ENCODE measurements at regions not wholly inside any gene's neighbourhood (a gene's known extent, or its start where the extent isn't known, plus 50 kb on each side); places are given as distances from the start of the nearest gene placed in this dataset.

DNA sequence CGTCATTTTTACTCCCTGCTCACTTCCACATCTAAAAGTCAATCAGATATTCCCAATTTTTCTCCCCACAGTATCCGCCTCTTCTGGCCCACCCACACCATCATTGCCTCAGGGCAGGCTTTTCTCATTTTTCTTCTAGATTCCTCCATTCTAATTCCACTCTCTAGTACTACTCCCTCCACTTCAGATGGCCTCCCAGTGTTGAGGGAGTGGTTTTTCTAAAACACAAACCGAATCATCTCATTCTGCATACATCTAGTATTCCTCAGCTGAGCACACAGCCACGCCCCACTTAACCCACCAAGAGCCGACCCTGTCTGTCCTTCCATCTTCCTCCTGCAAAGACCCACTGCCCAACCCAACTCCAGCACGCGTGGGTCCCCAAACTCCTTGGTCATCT, 314.9 kb upstream of the NPVF start:
- no peak overlapping the region for H3K27ac Mint-ChIP-seq
- ATAC-seq (no peak), DNase-seq (no peak)
- ChIA-PET CTCF (no interaction called here), POLR2A (no interaction called here)
- H3K9me3 Mint-ChIP-seq (ENCODE audit: insufficient read depth), result no peaks in the 10 kb centered on the region
- H3K4me3 Mint-ChIP-seq, result no peak overlapping the region
- H3K36me3 Mint-ChIP-seq (ENCODE audit: low read depth), result no peaks in the 10 kb centered on the region
- no peaks in the 10 kb centered on the region for H3K4me1 Mint-ChIP-seq (ENCODE audit: low read depth)
- H3K27me3 Mint-ChIP-seq (ENCODE audit: low read depth), result peaks cover 23% of the 10 kb centered on the region

DNA sequence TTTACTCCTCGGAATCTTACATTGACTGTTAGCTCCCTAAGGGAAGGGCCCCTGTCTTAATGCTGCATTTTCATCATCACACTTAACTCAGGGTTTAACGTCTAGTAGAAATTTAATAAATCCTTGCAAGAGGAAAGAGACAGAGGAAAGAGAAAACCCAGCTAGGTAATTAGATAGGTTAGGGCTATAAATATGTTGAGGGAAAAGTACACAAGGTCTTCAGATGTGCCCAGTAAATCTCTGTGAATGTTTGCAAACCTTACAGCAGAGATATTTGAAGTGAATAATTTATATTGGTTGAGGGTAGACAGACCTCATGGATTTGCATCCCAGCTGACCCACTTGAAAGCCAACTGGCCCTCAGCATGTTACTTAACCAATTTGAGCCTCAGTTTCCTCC, 315.5 kb upstream of the NPVF start:
- no peak for DNase-seq
- Mint-ChIP-seq H3K9me3 (ENCODE audit: insufficient read depth) (no peaks in the 10 kb centered on the region), H3K4me1 (ENCODE audit: low read depth) (no peaks in the 10 kb centered on the region), H3K4me3 (no peak overlapping the region), H3K27ac (no peak overlapping the region), H3K27me3 (ENCODE audit: low read depth) (peaks cover 27% of the 10 kb centered on the region), H3K36me3 (ENCODE audit: low read depth) (no peaks in the 10 kb centered on the region)
- POLR2A ChIA-PET, result no interaction called here
- no peak for ATAC-seq
- CTCF ChIA-PET, result interaction anchor here (1.3 kb wide), 1 partner anchor 12 kb away, joined by 3 read pairs; no protein-coding TSS in a partner anchor

- Mint-ChIP-seq H3K27ac (no peak overlapping the region), H3K27me3 (ENCODE audit: low read depth) (peaks cover 28% of the 10 kb centered on the region), H3K4me1 (ENCODE audit: low read depth) (no peaks in the 10 kb centered on the region), H3K36me3 (ENCODE audit: low read depth) (no peaks in the 10 kb centered on the region), H3K4me3 (no peak overlapping the region), H3K9me3 (ENCODE audit: insufficient read depth) (no peaks in the 10 kb centered on the region)
- CTCF ChIA-PET, result interaction anchor here (1.3 kb wide), 1 partner anchor 12 kb away, joined by 3 read pairs; no protein-coding TSS in a partner anchor
- DNase-seq (no peak), ATAC-seq (no peak)
- POLR2A ChIA-PET, result no interaction called here
Observed at GRCh38 chr7:25544254-25544653, 316.0 kb upstream of the NPVF start.

DNA sequence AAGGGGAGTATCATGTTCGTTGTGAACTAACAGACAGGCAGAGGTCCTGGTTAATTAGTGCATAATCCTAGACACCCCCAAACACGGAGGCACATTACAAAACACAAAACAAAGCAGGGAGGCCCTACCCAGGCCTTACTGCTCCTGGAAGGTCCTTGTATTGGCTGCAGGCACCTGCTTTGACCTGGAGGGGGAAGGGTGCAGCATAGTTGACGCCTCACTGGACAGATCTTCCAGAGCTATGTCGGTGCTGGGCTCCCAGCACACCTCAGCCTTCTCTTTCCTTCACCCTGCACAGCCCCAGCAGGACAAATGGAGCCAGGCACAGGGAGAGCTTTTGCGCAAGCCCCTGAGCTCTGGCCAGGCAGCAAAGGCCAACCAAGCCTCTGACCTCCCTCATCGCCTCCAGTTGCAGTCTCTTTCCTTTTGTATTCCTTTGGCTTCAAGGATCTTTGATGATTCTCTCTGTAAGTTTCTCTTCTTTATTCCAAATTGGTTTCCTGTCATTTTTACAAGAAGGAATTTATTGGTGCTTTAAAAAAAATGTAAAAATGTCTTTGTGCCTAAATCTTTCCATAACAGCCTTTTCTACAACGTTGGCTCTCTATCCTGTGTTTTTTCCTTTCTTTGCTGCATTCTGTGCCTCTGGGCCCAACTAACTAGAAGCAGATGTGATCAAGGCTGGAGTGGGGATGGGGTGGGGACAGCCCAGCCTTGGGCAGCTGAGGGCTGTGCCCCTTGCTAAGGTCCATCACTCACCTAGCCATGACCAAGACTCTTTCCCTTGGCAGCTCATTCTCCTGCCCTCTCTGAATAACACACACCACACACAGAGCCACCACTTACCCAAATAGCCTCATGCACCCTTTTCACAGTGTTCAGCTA, 317.1 kb upstream of the NPVF start:
- H3K27me3 Mint-ChIP-seq (ENCODE audit: low read depth), result peaks cover 30% of the 10 kb centered on the region
- no peaks in the 10 kb centered on the region for H3K4me1 Mint-ChIP-seq (ENCODE audit: low read depth)
- ChIA-PET CTCF (interaction anchor here (1.3 kb wide), 1 partner anchor 13 kb away, joined by 3 read pairs; no protein-coding TSS in a partner anchor), POLR2A (no interaction called here)
- no peak overlapping the region for H3K4me3 Mint-ChIP-seq
- H3K27ac Mint-ChIP-seq, result no peak overlapping the region
- H3K36me3 Mint-ChIP-seq (ENCODE audit: low read depth), result no peaks in the 10 kb centered on the region
- H3K9me3 Mint-ChIP-seq (ENCODE audit: insufficient read depth), result no peaks in the 10 kb centered on the region
- DNase-seq, result no peak
- ATAC-seq, result no peak

DNA sequence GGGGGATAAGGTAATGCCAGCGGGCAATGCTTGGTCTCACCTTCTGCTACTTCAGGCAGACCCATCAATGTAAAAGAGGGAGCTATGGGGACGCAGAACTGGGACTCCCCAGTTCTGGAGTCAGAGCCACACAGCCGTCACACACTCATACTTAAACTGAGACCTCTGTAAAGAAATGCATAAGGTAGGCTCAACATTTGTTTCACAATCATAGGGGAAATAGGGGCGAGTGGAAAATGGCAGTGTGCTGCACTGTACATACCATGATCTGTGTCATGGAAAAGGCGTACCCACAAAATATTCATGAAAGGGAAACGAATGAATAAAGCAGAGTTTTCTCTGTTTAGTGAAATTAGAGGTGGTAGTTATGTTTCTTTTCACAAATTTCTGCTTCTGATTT, 318.0 kb upstream of the NPVF start:
- H3K4me1 Mint-ChIP-seq (ENCODE audit: low read depth), result no peaks in the 10 kb centered on the region
- DNase-seq (no peak), ATAC-seq (no peak)
- H3K36me3 Mint-ChIP-seq (ENCODE audit: low read depth), result no peaks in the 10 kb centered on the region
- H3K9me3 Mint-ChIP-seq (ENCODE audit: insufficient read depth), result no peaks in the 10 kb centered on the region
- CTCF ChIA-PET, result no interaction called here
- POLR2A ChIA-PET, result no interaction called here
- no peak overlapping the region for H3K27ac Mint-ChIP-seq
- no peak overlapping the region for H3K4me3 Mint-ChIP-seq
- H3K27me3 Mint-ChIP-seq (ENCODE audit: low read depth), result peaks cover 33% of the 10 kb centered on the region

GRCh38 chr7:25549271-25549921, 321.1 kb upstream of the NPVF start:
- peaks cover 21% of the 10 kb centered on the region for H3K27me3 Mint-ChIP-seq (ENCODE audit: low read depth)
- H3K27ac Mint-ChIP-seq, result no peak overlapping the region
- no peaks in the 10 kb centered on the region for H3K9me3 Mint-ChIP-seq (ENCODE audit: insufficient read depth)
- no peaks in the 10 kb centered on the region for H3K36me3 Mint-ChIP-seq (ENCODE audit: low read depth)
- ChIA-PET CTCF (no interaction called here), POLR2A (no interaction called here)
- no peak overlapping the region for H3K4me3 Mint-ChIP-seq
- ATAC-seq (no peak), DNase-seq (no peak)
- H3K4me1 Mint-ChIP-seq (ENCODE audit: low read depth), result no peaks in the 10 kb centered on the region

DNA sequence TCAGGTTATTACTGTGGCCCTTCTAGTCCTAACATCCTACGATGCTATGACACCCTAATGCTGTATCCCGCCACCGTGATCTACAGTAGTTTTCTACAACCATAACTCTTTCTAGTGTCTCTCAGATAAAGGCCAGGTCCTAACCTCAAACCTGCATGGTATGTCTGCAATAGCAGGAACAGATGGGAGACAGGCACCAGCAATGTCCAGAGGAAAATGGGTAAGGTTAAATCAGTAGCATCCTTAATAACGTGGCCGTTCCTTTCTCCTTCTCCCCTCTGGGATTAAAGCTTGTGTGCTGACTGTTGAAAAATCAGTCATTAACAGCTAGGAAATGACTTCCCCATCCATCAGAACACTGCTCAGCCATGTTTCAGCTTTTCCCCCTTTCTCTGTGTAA, 321.9 kb upstream of the NPVF start:
- Mint-ChIP-seq H3K27me3 (ENCODE audit: low read depth) (peaks cover 21% of the 10 kb centered on the region), H3K27ac (no peak overlapping the region), H3K4me3 (no peak overlapping the region), H3K36me3 (ENCODE audit: low read depth) (no peaks in the 10 kb centered on the region), H3K9me3 (ENCODE audit: insufficient read depth) (no peaks in the 10 kb centered on the region), H3K4me1 (ENCODE audit: low read depth) (no peaks in the 10 kb centered on the region)
- ChIA-PET CTCF (interaction anchor here (1.1 kb wide), 1 partner anchor 15 kb away, joined by 3 read pairs; no protein-coding TSS in a partner anchor), POLR2A (no interaction called here)
- ATAC-seq (no peak), DNase-seq (no peak)

DNA sequence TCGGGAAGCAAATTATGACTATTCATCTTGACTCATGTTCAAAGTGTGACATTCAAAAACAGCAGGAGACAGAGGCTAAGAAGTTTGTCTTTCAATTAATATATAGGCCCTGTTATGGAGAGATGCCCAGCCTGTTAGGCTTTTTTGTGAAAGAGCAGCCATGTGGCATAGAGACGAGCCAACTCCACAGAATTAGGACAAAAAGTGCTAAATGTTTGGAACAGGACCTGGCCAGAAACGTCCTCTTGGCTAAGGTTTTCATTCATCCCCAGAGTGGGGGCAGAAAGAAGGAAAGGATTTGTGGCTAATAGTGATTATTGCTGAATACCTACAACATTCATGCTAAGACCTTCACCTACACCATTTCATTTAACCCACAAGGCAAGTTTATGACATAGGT, 324.7 kb upstream of the NPVF start:
- ChIA-PET CTCF (no interaction called here), POLR2A (no interaction called here)
- ATAC-seq (no peak), DNase-seq (no peak)
- H3K27ac Mint-ChIP-seq, result no peak overlapping the region
- no peaks in the 10 kb centered on the region for H3K36me3 Mint-ChIP-seq (ENCODE audit: low read depth)
- H3K27me3 Mint-ChIP-seq (ENCODE audit: low read depth), result peaks cover 15% of the 10 kb centered on the region
- no peaks in the 10 kb centered on the region for H3K9me3 Mint-ChIP-seq (ENCODE audit: insufficient read depth)
- no peaks in the 10 kb centered on the region for H3K4me1 Mint-ChIP-seq (ENCODE audit: low read depth)
- no peak overlapping the region for H3K4me3 Mint-ChIP-seq

- no peak for ATAC-seq
- H3K4me1 Mint-ChIP-seq (ENCODE audit: low read depth), result no peaks in the 10 kb centered on the region
Observed at GRCh38 chr7:25553580-25554291, 325.4 kb upstream of the NPVF start.

DNA sequence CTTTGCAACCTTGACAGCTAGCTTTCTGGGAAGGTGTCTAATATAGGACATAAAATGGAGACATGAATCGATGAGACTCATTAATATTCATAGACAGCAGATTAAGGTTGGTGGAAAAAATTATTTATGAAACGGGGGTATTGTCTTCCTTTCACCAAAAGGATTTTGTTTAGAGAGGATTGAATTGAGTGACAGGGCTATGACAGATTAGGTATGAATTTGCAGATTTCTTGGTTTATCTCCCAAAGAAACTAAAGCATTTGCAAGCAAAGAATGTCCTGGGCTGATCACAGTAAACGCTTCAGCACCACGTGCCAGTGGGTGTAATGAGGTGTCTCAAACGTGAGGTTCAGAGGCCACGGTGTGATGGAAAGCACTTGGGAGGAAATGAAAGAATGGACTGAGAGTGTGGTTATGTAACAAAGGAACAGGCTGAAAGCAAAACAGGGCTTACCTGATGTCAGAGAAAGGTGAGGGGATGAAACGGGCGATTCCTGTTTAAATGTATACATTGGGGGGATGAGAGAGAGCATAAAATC, 329.2 kb upstream of the NPVF start:
- H3K27me3 Mint-ChIP-seq (ENCODE audit: low read depth), result peaks cover 6% of the 10 kb centered on the region

More at GRCh38 chr7:25553580-25554291, 325.4 kb upstream of the NPVF start:
- no peaks in the 10 kb centered on the region for H3K9me3 Mint-ChIP-seq (ENCODE audit: insufficient read depth)
- H3K27ac Mint-ChIP-seq, result no peak overlapping the region
- H3K27me3 Mint-ChIP-seq (ENCODE audit: low read depth), result peaks cover 12% of the 10 kb centered on the region
- CTCF ChIA-PET, result no interaction called here
- H3K4me3 Mint-ChIP-seq, result no peak overlapping the region
- H3K36me3 Mint-ChIP-seq (ENCODE audit: low read depth), result no peaks in the 10 kb centered on the region
- POLR2A ChIA-PET, result interaction anchor here (0.5 kb wide), 1 partner anchor 286 kb away, joined by 3 read pairs; no protein-coding TSS in a partner anchor
- DNase-seq, result no peak

GRCh38 chr7:25557930-25558329, 329.6 kb upstream of the NPVF start:
- ATAC-seq (no peak), DNase-seq (no peak)
- Mint-ChIP-seq H3K4me3 (no peak overlapping the region), H3K27me3 (ENCODE audit: low read depth) (peaks cover 6% of the 10 kb centered on the region), H3K36me3 (ENCODE audit: low read depth) (no peaks in the 10 kb centered on the region), H3K27ac (no peak overlapping the region), H3K4me1 (ENCODE audit: low read depth) (no peaks in the 10 kb centered on the region), H3K9me3 (ENCODE audit: insufficient read depth) (no peaks in the 10 kb centered on the region)
- ChIA-PET POLR2A (no interaction called here), CTCF (no interaction called here)

More for the DNA sequence above, 329.2 kb upstream of the NPVF start:
- no peaks in the 10 kb centered on the region for H3K4me1 Mint-ChIP-seq (ENCODE audit: low read depth)
- POLR2A ChIA-PET, result no interaction called here
- ATAC-seq (no peak), DNase-seq (no peak)
- H3K27ac Mint-ChIP-seq, result no peak overlapping the region
- no peak overlapping the region for H3K4me3 Mint-ChIP-seq
- H3K9me3 Mint-ChIP-seq (ENCODE audit: insufficient read depth), result no peaks in the 10 kb centered on the region
- CTCF ChIA-PET, result interaction anchor here (1.3 kb wide), 1 partner anchor 8 kb away, joined by 9 read pairs; no protein-coding TSS in a partner anchor
- no peaks in the 10 kb centered on the region for H3K36me3 Mint-ChIP-seq (ENCODE audit: low read depth)

GRCh38 chr7:25558605-25559004, 330.3 kb upstream of the NPVF start:
- POLR2A ChIA-PET, result no interaction called here
- H3K36me3 Mint-ChIP-seq (ENCODE audit: low read depth), result no peaks in the 10 kb centered on the region
- H3K9me3 Mint-ChIP-seq (ENCODE audit: insufficient read depth), result no peaks in the 10 kb centered on the region
- no peak overlapping the region for H3K27ac Mint-ChIP-seq
- CTCF ChIA-PET, result no interaction called here
- H3K27me3 Mint-ChIP-seq (ENCODE audit: low read depth), result peaks cover 6% of the 10 kb centered on the region
- H3K4me3 Mint-ChIP-seq, result no peak overlapping the region
- no peak for DNase-seq
- no peaks in the 10 kb centered on the region for H3K4me1 Mint-ChIP-seq (ENCODE audit: low read depth)
- no peak for ATAC-seq
